ENCODE measurements at regions not wholly inside any gene's neighbourhood (a gene's known extent, or its start where the extent isn't known, plus 50 kb on each side); places are given as distances from the start of the nearest gene placed in this dataset.
"Not testable (repeated sequence)": the region's sequence is repeated elsewhere in the genome, so short reads cannot be mapped to it uniquely, and the experiment has no call there.

DNA sequence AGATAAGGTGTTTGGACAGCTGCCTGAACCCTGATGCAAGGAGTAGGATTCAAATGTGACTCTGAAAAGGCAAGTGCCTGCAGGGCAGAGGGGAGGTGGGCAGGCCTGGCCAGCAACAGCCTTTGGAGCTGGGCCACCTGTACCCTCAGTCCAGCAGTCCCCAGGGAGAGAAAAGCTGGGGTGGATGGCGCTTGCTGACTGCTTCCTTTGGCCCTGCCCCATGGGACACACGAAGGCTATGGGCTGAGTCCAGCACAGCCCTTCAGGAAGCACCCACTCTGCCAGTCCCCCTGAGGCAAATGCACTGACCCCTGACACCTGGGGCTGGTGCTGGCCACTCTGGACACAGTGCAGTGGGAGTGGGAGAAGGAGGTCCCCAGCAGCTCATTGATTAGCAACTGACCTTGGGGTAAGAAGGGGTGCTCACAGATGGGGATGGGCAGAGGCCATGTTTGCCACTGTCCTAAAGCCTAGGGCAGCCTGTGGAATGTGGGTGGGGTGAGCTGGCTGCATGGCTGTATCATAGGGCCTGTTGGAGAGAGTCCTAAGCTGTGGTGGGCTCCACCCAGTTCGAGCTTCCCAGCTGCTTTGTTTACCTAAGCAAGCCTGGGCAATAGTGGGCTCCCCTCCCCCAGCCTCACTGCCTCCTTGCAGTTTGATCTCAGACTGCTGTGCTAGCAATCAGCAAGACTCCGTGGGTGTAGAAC lies 290.7 kb downstream of the CCDC74A start:
- TF ChIP-seq, protein P1, sequence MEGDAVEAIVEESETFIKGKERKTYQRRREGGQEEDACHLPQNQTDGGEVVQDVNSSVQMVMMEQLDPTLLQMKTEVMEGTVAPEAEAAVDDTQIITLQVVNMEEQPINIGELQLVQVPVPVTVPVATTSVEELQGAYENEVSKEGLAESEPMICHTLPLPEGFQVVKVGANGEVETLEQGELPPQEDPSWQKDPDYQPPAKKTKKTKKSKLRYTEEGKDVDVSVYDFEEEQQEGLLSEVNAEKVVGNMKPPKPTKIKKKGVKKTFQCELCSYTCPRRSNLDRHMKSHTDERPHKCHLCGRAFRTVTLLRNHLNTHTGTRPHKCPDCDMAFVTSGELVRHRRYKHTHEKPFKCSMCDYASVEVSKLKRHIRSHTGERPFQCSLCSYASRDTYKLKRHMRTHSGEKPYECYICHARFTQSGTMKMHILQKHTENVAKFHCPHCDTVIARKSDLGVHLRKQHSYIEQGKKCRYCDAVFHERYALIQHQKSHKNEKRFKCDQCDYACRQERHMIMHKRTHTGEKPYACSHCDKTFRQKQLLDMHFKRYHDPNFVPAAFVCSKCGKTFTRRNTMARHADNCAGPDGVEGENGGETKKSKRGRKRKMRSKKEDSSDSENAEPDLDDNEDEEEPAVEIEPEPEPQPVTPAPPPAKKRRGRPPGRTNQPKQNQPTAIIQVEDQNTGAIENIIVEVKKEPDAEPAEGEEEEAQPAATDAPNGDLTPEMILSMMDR (IDR thresholded peaks at IDR 0.05) = not testable (repeated sequence)
- not testable (repeated sequence) for TF ChIP-seq TCF7L2, POLR2AphosphoS5 (IDR thresholded peaks at IDR 0.05; ENCODE audit: low read depth, low read length)

Measured in Panc1 (cell line).